OCI-LY1 (cell line): ENCODE measurements at regions not wholly inside any gene's neighbourhood (a gene's known extent, or its start where the extent isn't known, plus 50 kb on each side); places are given as distances from the start of the nearest gene placed in this dataset.

ENCODE experiments used
- H2AFZ ChIP-seq: fragments of 200-600 bp; sonication (generic), shearing (Covaris generic); 2 replicates; pipeline ENCODE4 v1.6.0; 2014; ENCODE audit warnings: antibody characterized with exemption, mild to moderate bottlenecking, low read length
- H3F3A ChIP-seq: fragments of 200-600 bp; sonication (generic), shearing (Covaris generic); 2 replicates; pipeline ENCODE4 v1.6.0; 2014; ENCODE audit warnings: mild to moderate bottlenecking, antibody characterized with exemption, low read length, moderate library complexity; ENCODE audit not compliant: insufficient read depth
- H3K27ac ChIP-seq: fragments of 200-600 bp; sonication (generic); 2 replicates; pipeline ENCODE4 v1.5.1; 2014; ENCODE audit warnings: low read length, mixed run types, mild to moderate bottlenecking, low read depth; ENCODE audit not compliant: poor library complexity, severe bottlenecking
- H3K27me3 ChIP-seq: fragments of 200-600 bp; sonication (generic); 2 replicates; pipeline ENCODE4 v1.6.0; 2014; ENCODE audit warnings: antibody characterized with exemption, mild to moderate bottlenecking, low read length, moderate library complexity; ENCODE audit not compliant: insufficient read depth
- H3K36me3 ChIP-seq: fragments of 200-600 bp; sonication (generic); 2 replicates; pipeline ENCODE4 v1.6.1; 2014; ENCODE audit warnings: mild to moderate bottlenecking, antibody characterized with exemption, low read length, moderate library complexity, mixed read lengths; ENCODE audit not compliant: insufficient read depth
- H3K4me1 ChIP-seq: fragments of 200-600 bp; sonication (generic); 2 replicates; pipeline ENCODE4 v1.5.1; 2014; ENCODE audit warnings: mild to moderate bottlenecking, low read length, moderate library complexity; ENCODE audit not compliant: insufficient read depth, severe bottlenecking
- H3K4me2 ChIP-seq: fragments of 200-600 bp; sonication (generic), shearing (Covaris generic); 2 replicates; pipeline ENCODE4 v1.6.1; 2014; ENCODE audit warnings: low read length
- H3K4me3 ChIP-seq: fragments of 200-600 bp; sonication (generic); 2 replicates; pipeline ENCODE4 v1.5.1; 2014; ENCODE audit warnings: low read length, low read depth, mild to moderate bottlenecking, mixed read lengths; ENCODE audit not compliant: poor library complexity, severe bottlenecking
- H3K79me2 ChIP-seq: fragments of 200-600 bp; shearing (Covaris generic); 2 replicates; pipeline ENCODE4 v1.6.1; 2016; ENCODE audit warnings: mixed run types, low read length, mixed read lengths; ENCODE audit not compliant: insufficient read depth
- H3K9ac ChIP-seq: fragments of 200-600 bp; sonication (generic), shearing (Covaris generic); 2 replicates; pipeline ENCODE4 v1.6.1; 2014; ENCODE audit warnings: mild to moderate bottlenecking, low read length, mixed read lengths
- H3K9me2 ChIP-seq: fragments of 200-600 bp; sonication (generic), shearing (Covaris generic); 2 replicates; pipeline ENCODE4 v1.6.1; 2014; ENCODE audit warnings: low read depth, mild to moderate bottlenecking, low read length, mixed read lengths
- H3K9me3 ChIP-seq: fragments of 200-600 bp; shearing (Covaris generic); 2 replicates; pipeline ENCODE4 v1.6.1; 2014; ENCODE audit warnings: low read length, mixed read lengths
- H4K20me1 ChIP-seq: fragments of 200-600 bp; sonication (generic), shearing (Covaris generic); 2 replicates; pipeline ENCODE4 v1.6.0; 2016; ENCODE audit warnings: mild to moderate bottlenecking, low read length; ENCODE audit not compliant: insufficient read depth
- EZH2 ChIP-seq: fragments of 200-600 bp; sonication (generic), shearing (Covaris generic); IDR thresholded peaks from 2 replicates; pipeline ENCODE4 v1.8.0; 2017; ENCODE audit warnings: borderline replicate concordance, mixed run types, mild to moderate bottlenecking, antibody characterized with exemption, low read length, moderate library complexity, mixed read lengths
- TF ChIP-seq, protein P1 (sequence below): fragments of 200-600 bp; sonication (generic), shearing (Covaris generic); IDR thresholded peaks from 2 replicates; pipeline ENCODE4 v1.5.1; 2017; ENCODE audit warnings: mild to moderate bottlenecking, antibody characterized with exemption, low read length, moderate library complexity, mixed read lengths

DNA sequence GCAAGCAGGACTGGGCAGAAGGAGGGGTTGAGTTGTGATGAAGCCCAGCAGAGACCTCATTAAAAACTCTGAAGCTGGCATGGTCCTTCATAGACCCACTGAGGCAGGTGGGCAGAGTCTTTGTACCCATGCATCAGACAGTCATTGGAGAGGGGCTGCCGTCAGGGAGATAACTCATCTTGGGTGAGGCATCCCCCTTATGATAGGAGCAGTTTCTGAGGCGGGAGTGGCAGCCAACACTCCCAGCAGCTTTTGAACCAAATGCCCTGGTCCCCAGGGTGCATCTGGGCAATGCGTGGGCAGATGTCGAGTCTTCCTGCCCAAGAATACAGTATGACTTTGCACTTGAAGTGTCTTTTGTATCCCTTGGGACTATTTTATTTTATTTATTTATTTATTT is 68.1 kb downstream of the HTR5A start:
- no peaks in the 10 kb centered on the region for H3K9me3 ChIP-seq
- no peak overlapping the region for H3K4me2 ChIP-seq
- H3K9me2 ChIP-seq = no peaks in the 10 kb centered on the region
- no peaks in the 10 kb centered on the region for H3K36me3 ChIP-seq
- H4K20me1 ChIP-seq = no peaks in the 10 kb centered on the region
- H3F3A ChIP-seq = no peaks in the 10 kb centered on the region
- no peaks in the 10 kb centered on the region for H3K4me1 ChIP-seq
- no peak overlapping the region for H3K9ac ChIP-seq
- H3K4me3 ChIP-seq = no peak overlapping the region
- no peaks in the 10 kb centered on the region for H3K79me2 ChIP-seq
- H3K27ac ChIP-seq = no peak overlapping the region
- TF ChIP-seq, protein P1, sequence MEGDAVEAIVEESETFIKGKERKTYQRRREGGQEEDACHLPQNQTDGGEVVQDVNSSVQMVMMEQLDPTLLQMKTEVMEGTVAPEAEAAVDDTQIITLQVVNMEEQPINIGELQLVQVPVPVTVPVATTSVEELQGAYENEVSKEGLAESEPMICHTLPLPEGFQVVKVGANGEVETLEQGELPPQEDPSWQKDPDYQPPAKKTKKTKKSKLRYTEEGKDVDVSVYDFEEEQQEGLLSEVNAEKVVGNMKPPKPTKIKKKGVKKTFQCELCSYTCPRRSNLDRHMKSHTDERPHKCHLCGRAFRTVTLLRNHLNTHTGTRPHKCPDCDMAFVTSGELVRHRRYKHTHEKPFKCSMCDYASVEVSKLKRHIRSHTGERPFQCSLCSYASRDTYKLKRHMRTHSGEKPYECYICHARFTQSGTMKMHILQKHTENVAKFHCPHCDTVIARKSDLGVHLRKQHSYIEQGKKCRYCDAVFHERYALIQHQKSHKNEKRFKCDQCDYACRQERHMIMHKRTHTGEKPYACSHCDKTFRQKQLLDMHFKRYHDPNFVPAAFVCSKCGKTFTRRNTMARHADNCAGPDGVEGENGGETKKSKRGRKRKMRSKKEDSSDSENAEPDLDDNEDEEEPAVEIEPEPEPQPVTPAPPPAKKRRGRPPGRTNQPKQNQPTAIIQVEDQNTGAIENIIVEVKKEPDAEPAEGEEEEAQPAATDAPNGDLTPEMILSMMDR = no peak
- TF ChIP-seq EZH2 = no peak
- H3K27me3 ChIP-seq = no peaks in the 10 kb centered on the region
- H2AFZ ChIP-seq = no peak overlapping the region

DNA sequence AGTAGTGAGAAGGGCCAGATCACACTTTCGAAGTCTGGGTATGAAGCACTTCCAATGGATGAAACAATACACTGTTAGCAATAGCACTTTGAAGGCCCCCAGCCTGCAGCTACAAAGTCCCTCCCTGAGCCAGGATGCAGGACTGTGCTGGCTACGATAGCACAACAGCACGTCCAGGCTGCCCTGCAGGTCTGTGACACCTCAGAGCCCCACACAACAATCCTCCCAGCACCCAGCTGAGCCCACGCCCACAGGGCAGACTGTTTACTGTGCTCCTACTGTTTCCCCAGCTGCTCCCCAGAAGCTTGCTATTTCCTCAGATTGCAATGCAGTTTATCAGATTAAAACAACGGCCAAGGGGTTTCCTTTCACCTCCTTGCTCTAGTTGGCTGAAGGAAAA is 71.4 kb downstream of the HTR5A start:
- Histone ChIP-seq H2AFZ (no peak overlapping the region), H4K20me1 (no peaks in the 10 kb centered on the region), H3K27me3 (no peaks in the 10 kb centered on the region; the same call in 1 of the 2 replicates), H3K27ac (no peak overlapping the region), H3F3A (no peaks in the 10 kb centered on the region), H3K9me2 (no peaks in the 10 kb centered on the region), H3K4me1 (no peaks in the 10 kb centered on the region), H3K4me2 (no peak overlapping the region), H3K36me3 (no peaks in the 10 kb centered on the region), H3K79me2 (no peaks in the 10 kb centered on the region), H3K9ac (no peak overlapping the region), H3K4me3 (no peak overlapping the region), H3K9me3 (no peaks in the 10 kb centered on the region)
- no peak for TF ChIP-seq EZH2
- TF ChIP-seq, protein P1 = no peak

DNA sequence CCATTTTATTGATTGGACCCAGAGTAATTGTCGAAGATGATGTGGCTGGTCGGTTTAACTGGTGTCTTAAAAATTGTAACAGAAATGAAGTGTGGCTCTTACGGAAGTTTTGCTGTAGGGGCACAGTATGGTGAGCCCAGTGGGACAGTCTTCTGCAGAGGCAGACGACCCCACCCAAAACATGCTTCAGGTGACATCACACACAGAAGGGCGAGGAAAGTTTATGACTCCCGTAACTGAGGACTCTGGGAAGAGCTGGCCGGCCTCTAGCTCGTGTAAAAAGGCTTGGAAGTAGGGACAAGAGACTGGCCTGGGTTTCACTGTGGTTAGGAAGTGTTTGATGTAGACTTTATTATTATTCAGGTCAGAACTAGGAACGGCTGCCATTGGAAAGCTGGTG is 73.3 kb downstream of the HTR5A start:
- no peak overlapping the region for H2AFZ ChIP-seq
- TF ChIP-seq, protein P1 = no peak
- no peak for TF ChIP-seq EZH2
- no peak overlapping the region for H3K4me2 ChIP-seq
- H4K20me1 ChIP-seq = no peaks in the 10 kb centered on the region
- H3K9me2 ChIP-seq = no peaks in the 10 kb centered on the region
- no peak overlapping the region for H3K9ac ChIP-seq
- H3F3A ChIP-seq = no peaks in the 10 kb centered on the region
- no peaks in the 10 kb centered on the region for H3K79me2 ChIP-seq
- no peaks in the 10 kb centered on the region for H3K9me3 ChIP-seq
- H3K4me1 ChIP-seq = no peaks in the 10 kb centered on the region
- H3K27me3 ChIP-seq = no peaks in the 10 kb centered on the region; the same call in 1 of the 2 replicates
- no peak overlapping the region for H3K4me3 ChIP-seq
- no peaks in the 10 kb centered on the region for H3K36me3 ChIP-seq
- H3K27ac ChIP-seq = no peak overlapping the region
